ENCODE measurements at regions not wholly inside any gene's neighbourhood (a gene's known extent, or its start where the extent isn't known, plus 50 kb on each side); places are given as distances from the start of the nearest gene placed in this dataset.

DNA sequence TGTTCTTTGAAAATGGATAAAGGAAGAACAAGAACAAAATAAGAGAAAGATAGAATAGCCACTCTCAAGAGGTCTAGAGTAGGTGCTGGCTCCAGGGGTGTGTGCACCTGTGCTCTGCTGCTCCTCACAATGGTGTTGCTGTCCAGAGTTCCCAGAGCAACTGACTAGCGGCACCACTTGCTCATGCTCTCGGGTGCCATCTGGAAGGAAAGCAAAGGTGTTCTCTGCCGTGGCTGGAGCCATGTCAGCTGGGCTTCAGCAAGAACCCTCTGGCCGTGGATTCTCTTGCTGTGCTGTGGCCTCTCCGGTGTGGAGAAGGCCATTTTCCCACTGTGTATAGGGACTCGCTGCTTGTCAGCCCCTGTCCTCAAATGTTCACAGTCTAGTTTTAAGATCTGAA, 114.6 kb upstream of the TEX51 start:
- Histone ChIP-seq H3K4me1 (ENCODE audit: insufficient read depth) (no peaks in the 10 kb centered on the region), H3K27me3 (ENCODE audit: insufficient read depth) (no peaks in the 10 kb centered on the region), H4K20me1 (replicated peaks; ENCODE audit: insufficient read depth) (no peaks in the 10 kb centered on the region), H3K36me3 (ENCODE audit: insufficient read depth) (no peaks in the 10 kb centered on the region), H3K27ac (ENCODE audit: low read depth) (no peak overlapping the region), H3F3A (replicated peaks; ENCODE audit: low read depth) (no peaks in the 10 kb centered on the region), H3K9me2 (ENCODE audit: insufficient read depth) (no peaks in the 10 kb centered on the region), H3K4me2 (no peak overlapping the region), H2AFZ (no peak overlapping the region), H3K79me2 (replicated peaks; ENCODE audit: insufficient read depth) (no peaks in the 10 kb centered on the region), H3K4me3 (no peak overlapping the region)
- ATAC-seq (no peak), DNase-seq (ENCODE audit: low spot score) (no peak)
- Mint-ChIP-seq H3K4me1 (peaks cover 1% of the 10 kb centered on the region; the same call in 1 of the 3 replicates), H3K36me3 (ENCODE audit: low read depth) (no peaks in the 10 kb centered on the region), H3K9me3 (no peaks in the 10 kb centered on the region), H3K27me3 (ENCODE audit: insufficient read depth, low read depth, poor library complexity) (no peaks in the 10 kb centered on the region), H3K27ac (no peak overlapping the region), H3K4me3 (no peak overlapping the region)
- TF ChIP-seq EZH2phosphoT487 (IDR thresholded peaks at IDR 0.05; ENCODE audit: unreplicated experiment) (no peak), ZNF331 (CRISPR knock-in tag; IDR thresholded peaks at IDR 0.05; ENCODE audit: low read depth) (no peak), ZNF462 (CRISPR knock-in tag; IDR thresholded peaks at IDR 0.05) (no peak)
- TF ChIP-seq, protein P1, sequence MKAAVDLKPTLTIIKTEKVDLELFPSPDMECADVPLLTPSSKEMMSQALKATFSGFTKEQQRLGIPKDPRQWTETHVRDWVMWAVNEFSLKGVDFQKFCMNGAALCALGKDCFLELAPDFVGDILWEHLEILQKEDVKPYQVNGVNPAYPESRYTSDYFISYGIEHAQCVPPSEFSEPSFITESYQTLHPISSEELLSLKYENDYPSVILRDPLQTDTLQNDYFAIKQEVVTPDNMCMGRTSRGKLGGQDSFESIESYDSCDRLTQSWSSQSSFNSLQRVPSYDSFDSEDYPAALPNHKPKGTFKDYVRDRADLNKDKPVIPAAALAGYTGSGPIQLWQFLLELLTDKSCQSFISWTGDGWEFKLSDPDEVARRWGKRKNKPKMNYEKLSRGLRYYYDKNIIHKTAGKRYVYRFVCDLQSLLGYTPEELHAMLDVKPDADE (IDR thresholded peaks at IDR 0.05): no peak
- TF ChIP-seq, protein P2, sequence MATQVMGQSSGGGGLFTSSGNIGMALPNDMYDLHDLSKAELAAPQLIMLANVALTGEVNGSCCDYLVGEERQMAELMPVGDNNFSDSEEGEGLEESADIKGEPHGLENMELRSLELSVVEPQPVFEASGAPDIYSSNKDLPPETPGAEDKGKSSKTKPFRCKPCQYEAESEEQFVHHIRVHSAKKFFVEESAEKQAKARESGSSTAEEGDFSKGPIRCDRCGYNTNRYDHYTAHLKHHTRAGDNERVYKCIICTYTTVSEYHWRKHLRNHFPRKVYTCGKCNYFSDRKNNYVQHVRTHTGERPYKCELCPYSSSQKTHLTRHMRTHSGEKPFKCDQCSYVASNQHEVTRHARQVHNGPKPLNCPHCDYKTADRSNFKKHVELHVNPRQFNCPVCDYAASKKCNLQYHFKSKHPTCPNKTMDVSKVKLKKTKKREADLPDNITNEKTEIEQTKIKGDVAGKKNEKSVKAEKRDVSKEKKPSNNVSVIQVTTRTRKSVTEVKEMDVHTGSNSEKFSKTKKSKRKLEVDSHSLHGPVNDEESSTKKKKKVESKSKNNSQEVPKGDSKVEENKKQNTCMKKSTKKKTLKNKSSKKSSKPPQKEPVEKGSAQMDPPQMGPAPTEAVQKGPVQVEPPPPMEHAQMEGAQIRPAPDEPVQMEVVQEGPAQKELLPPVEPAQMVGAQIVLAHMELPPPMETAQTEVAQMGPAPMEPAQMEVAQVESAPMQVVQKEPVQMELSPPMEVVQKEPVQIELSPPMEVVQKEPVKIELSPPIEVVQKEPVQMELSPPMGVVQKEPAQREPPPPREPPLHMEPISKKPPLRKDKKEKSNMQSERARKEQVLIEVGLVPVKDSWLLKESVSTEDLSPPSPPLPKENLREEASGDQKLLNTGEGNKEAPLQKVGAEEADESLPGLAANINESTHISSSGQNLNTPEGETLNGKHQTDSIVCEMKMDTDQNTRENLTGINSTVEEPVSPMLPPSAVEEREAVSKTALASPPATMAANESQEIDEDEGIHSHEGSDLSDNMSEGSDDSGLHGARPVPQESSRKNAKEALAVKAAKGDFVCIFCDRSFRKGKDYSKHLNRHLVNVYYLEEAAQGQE (IDR thresholded peaks at IDR 0.05; ENCODE audit: unreplicated experiment): no peak
